GM19397 (cell line): ENCODE measurements at regions not wholly inside any gene's neighbourhood (a gene's known extent, or its start where the extent isn't known, plus 50 kb on each side); places are given as distances from the start of the nearest gene placed in this dataset.
A peak's percentile ranks its signal among the peaks of the same experiment; 100 is the strongest.
"Not testable (repeated sequence)": the region's sequence is repeated elsewhere in the genome, so short reads cannot be mapped to it uniquely, and the experiment has no call there.

Source experiments
- ATAC-seq: cut with Tn5 transposase; IDR thresholded peaks from one replicate; pipeline ENCODE4 v1.9.1; 2021; ENCODE audit warnings: mild to moderate bottlenecking, moderate library complexity; ENCODE audit not compliant: unreplicated experiment

DNA sequence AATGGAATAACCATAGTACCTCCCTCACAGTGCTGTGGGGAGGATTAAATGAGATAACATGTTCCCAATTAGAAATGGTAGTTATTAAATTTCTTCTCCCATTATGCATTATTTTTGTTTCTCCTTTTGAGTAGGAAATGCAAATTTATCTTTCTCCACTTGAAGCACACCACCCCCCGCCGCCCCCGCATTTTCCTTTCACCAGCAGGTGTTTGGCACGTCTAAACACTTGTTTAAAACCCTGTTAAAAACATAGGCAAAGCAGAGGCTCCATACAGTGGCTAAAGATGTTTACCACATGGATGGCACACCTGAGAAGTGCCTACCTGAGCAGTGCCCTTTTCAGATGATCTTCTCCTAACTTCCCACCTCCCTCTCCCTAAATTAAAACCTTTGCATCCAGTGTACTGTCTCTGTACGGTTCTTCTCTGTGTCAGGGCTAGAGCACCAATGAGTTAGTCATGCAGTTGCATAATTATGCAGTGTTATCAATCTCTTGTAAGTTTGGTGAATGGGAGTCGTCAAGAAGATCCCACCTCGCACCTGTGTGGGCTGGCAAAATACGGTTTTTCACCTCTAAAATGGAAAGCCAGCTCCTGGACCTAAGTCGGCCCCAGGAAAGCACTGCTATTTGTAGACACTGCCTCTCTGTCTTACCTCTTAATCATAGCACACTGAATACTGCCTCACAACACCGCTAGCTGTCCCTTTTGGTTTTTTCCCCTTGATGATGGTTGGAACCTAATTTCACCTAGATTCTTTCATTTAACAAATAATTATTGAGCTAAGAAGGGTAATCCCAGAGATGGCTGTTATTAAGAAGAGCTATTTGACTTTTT lies 122.0 kb downstream of the CT47B1 start:
- ATAC-seq: no peak

DNA sequence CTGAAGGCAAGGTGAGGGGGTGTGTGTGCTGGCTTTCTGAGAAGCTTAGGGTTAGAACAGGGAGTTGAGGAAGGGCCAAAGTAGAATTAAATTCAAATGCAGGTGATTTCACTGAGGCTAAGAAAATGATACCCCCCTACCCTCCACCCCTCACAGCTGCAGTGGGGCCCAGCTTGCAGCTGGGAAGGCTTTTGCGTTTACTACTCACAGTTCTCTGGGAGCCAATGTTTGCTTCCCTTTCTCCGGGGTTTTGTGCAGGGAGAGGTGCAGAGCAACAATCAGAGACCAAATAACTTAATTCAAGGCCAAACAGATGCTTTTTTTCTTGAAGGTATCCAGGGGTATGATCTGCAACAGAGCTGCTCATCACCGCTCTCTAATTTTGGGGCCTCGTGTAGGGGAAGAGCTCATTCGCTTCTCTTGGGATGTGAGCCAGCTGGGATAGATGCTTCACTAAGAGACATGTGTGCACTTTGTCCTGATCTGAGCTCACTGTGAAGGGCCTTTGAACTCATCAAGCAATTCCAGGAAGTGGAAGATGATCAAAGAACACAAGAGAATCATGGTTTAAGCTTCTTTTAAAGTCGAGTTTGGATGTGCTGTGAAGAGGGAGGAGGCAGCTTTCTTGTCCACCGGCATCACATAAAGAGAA lies 122.7 kb upstream of the C1GALT1C1 start:
- ATAC-seq: no peak

DNA sequence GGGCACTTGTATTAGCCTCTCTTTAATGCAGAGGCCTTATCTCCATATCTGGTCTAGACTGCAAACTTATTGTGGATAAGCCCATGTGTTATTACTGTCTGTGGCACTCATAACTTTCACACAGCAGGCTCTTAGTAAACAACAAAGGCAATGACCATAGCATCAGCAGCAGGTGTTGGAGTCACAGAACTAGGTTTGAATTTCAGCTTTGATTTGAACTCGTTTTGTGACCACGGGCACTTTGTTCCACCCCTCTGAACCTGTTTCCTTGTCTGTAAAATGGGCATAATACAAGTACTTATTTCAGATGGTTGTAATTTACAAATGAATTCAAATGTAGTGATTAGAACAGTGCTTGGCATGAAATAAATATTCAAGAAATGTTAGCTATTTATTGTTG lies 121.8 kb upstream of the C1GALT1C1 start:
- ATAC-seq: no peak

DNA sequence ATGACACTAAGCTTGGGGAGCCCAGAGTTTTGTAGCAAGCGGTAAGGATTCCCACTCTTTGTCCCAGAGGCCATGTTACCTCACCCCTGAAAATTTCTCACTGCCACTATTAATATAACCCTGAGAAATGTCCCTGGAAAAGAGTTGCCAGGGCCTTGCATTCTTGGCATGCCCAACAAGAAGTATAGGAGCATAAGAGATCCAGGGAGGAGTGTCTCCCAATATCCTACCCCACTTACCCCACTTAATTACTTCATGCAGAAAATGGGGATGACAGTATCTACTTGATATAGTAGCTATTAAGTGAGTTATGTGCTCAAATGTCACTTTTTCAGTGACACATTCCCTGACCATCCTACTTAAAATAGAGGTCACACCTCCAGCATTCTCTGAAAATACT lies 120.5 kb upstream of the C1GALT1C1 start:
- no peak for ATAC-seq

DNA sequence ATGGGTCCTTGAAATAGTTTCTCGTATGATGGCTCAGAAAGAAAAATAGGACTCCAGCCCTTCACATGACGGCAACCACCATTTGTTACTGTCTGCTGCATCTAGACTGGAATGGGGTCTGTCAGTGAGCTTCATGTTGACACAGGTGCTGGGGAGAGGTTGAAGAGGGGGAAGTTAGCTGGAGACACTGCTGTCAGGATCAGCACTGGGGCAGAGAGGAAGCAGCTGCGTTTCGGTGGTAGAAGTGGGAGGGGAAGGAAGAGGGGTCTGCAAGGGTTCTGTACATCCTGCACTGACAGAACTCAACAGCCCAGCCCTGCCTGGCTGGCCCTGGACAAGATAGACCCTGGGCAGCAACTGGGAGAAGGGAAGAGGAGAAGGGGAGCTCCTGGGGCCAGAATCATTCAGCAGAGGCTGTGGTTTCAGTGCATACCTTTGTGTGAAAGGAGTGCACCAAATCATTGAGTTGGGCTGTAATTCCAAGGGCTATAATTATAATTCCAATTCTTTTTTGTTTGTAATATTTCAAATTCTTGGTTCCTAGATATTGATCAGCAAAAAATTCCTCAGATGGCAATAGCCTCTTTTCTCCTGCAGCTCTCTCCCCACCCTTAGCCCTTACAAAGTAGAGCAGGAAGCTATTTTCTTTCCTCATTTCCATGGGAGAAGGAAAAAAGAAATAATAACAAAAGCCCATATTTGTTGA lies 119.4 kb upstream of the C1GALT1C1 start:
- peak; percentile 84 for ATAC-seq

GRCh38 chrX:120746153-120746552 lies 116.3 kb upstream of the C1GALT1C1 start:
- ATAC-seq: no peak

- ATAC-seq: no peak
These were observed 113.3 kb upstream of the C1GALT1C1 start for GRCh38 chrX:120742946-120743665.

GRCh38 chrX:120741452-120741851 lies 111.6 kb upstream of the C1GALT1C1 start:
- no peak for ATAC-seq

DNA sequence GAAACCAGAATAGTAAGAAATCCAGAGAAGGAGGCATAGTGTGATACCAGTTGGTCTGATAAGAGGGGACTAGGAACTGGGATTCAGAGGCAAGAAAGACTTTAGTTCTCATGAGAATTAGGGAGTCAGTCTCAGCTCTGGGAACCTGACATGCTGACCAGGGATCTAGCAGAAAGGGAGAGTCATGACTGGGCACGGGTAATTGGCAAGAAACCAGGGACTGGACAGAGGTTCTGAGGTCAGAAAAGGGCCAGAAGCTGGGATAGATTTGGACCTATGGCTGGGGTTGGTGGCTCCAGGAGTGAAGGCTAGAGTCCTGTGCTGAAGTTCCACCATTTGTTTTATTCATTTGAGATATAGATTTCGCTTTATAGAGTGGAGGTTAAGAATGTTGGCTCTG lies 110.2 kb upstream of the C1GALT1C1 start:
- no peak for ATAC-seq

DNA sequence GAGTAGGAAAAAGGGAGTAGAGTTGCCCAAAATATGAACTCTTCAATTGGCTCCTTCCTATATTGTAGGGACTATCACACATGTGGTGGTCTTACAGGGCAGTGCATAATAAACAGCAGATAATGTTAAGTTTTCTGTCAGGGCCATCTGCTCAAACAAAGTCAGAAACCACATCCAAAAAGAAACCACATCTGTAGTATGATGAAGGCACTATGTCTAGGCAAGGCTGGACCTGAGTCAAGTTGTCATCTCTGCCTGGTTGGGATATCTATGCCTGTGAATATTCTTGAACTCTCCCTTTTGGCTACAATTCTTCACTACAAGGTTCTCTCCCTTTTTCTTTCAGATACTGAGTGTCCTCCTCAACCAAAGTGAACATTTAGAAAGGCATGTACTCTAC lies 109.4 kb upstream of the C1GALT1C1 start:
- ATAC-seq: no peak

DNA sequence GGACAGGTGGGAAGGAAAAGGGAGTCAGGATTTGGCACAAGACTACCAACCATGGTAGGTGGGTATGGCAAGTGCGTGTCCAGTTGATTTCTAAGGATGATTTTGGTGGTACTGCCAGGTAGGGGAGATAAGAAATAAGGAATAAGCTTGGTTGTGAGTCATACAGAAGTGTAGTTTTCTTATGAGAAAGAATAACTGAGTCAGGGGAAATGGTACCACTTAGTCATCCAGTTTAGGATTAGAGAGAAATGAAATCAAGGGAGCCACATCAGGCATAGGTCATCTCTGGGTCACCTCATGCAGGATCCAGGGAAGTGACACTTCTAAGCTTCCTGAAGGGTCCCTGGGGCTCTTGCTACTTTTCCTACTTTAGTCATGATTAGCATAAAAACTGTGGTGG lies 107.1 kb upstream of the C1GALT1C1 start:
- ATAC-seq: no peak

DNA sequence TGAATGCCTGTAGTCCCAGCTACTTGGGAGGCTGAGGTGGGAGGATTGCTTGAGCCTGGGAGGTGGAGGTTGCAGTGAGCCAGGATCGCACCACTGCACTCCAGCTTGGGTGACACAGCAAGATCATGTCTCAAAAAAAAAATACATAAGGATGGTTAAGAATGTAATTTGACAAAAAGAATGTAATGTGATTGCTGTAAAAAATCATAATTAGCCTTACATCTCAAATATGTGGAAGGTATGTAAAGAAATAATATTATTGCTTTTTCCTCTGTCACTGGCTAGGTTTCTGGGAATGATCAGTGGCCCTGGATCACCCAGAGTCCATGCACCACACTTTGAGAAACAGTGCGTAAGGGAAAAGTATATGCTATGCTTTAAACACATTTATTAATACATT lies 106.1 kb upstream of the C1GALT1C1 start:
- ATAC-seq: no peak

- no peak for ATAC-seq
These were observed 103.0 kb upstream of the C1GALT1C1 start for GRCh38 chrX:120732879-120733278.

GRCh38 chrX:120732461-120732860 lies 102.6 kb upstream of the C1GALT1C1 start:
- ATAC-seq: no peak

DNA sequence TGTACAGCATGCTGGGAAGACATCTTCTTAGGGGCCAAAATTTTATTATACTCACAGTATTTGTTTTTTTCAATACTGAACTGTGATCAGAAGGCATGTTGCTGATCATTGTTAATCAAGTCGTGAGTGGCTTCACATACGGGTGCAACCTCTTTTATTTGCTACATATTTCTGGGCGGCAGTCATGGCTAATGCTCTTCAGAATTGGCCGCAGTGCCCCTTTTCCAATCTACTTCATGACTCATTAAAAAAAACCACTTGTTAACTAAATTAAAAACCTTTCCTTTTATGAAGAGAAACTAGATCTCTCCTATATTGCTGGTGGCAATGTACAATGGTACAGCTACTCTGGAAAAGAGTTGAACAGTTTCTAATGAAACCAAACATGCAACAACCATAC lies 101.5 kb upstream of the C1GALT1C1 start:
- no peak for ATAC-seq

DNA sequence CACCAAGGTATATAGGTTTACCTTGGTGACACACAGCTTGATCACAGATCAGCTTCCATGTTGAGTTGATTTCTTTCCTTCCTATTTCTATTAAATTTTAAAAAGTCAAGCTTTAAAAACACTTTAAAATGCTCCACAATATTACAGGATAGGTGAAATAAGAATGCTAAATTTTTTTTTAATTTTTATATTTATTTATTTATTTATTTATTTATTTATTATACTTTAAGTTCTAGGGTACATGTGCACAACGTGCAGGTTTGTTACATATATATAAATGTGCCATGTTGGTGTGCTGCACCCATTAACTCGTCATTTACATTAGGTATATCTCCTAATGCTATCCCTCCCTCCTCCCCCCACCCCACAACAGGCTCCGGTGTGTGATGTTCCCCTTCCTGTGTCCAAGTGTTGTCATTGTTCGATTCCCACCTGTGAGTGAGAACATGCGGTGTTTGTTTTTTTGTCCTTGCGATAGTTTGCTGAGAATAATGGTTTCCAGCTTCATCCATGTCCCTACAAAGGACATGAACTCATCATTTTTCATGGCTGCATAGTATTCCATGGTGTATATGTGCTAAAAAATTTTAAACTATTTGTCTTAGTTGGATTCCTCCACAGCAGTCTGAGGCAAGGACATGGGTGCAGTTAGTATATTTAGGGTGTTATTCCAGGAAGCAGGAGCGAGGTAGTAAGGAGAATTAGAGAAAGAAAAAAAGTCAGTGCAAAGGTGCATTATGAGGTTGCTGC lies 99.8 kb upstream of the C1GALT1C1 start:
- ATAC-seq: not testable (repeated sequence)

GRCh38 chrX:120727911-120728310 lies 98.1 kb upstream of the C1GALT1C1 start:
- ATAC-seq: no peak

- no peak for ATAC-seq
These were observed 97.6 kb upstream of the C1GALT1C1 start for GRCh38 chrX:120727452-120727851.

DNA sequence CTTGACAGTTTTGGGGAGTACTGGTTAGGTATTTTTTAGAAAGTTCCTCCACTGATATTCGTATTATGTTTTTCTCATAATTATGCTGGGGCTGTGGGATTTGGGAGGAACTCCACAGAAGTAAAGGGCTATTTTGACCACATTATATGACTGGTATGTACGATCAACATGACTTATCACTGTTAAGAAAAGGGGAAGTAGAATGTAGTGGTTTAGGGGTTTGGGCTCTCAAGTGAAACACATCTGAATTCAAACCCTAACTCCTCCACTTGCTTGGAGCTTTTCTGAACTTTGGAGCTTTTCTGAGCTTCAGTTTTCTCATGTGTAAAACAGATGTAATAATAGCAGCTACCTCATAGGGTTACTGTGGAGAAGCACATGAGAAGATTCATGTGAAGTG lies 96.4 kb upstream of the C1GALT1C1 start:
- peak; percentile 100 for ATAC-seq

- no peak for ATAC-seq
These were observed 96.0 kb upstream of the C1GALT1C1 start for GRCh38 chrX:120725874-120726273.
